ENCODE measurements at regions not wholly inside any gene's neighbourhood (a gene's known extent, or its start where the extent isn't known, plus 50 kb on each side); places are given as distances from the start of the nearest gene placed in this dataset.

DNA sequence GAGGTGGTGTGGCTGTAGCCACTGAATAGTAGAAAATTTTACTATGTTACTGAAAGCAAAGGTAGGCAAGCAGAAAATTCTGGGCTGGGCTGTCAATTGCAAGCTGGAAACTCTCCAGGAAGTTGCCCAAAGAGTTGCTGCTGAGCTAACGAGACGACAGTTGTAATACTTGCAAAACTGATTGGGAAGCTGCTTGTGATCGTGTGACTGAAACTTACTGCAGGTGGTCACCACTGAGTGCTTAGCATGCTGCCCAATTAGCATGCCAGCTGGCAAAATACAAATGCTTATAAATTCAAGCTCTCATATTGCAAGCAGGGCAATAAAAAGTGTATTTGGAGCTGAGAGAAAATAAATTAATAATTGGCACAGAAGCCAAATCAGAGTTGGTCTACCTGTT, 758.5 kb upstream of the EDIL3 start:
- TF ChIP-seq, protein P1, sequence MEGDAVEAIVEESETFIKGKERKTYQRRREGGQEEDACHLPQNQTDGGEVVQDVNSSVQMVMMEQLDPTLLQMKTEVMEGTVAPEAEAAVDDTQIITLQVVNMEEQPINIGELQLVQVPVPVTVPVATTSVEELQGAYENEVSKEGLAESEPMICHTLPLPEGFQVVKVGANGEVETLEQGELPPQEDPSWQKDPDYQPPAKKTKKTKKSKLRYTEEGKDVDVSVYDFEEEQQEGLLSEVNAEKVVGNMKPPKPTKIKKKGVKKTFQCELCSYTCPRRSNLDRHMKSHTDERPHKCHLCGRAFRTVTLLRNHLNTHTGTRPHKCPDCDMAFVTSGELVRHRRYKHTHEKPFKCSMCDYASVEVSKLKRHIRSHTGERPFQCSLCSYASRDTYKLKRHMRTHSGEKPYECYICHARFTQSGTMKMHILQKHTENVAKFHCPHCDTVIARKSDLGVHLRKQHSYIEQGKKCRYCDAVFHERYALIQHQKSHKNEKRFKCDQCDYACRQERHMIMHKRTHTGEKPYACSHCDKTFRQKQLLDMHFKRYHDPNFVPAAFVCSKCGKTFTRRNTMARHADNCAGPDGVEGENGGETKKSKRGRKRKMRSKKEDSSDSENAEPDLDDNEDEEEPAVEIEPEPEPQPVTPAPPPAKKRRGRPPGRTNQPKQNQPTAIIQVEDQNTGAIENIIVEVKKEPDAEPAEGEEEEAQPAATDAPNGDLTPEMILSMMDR (IDR thresholded peaks at IDR 0.05): no peak
- no peak for TF ChIP-seq POLR2A (IDR thresholded peaks at IDR 0.05)
- no peak for TF ChIP-seq EP300 (IDR thresholded peaks at IDR 0.05)
